HepG2 (cell line): ENCODE measurements at regions not wholly inside any gene's neighbourhood (a gene's known extent, or its start where the extent isn't known, plus 50 kb on each side); places are given as distances from the start of the nearest gene placed in this dataset.

Source experiments
- AGO2 ChIP-seq: fragments of 200-400 bp; formaldehyde crosslinking; optimal IDR thresholded peaks from 2 replicates; pipeline ENCODE3; 2017; ENCODE audit warnings: mild to moderate bottlenecking, low read depth, low read length, moderate library complexity
- ATF4 ChIP-seq, 2 experiments: fragments of 450-650 bp in 1 of 2; sonication (generic) in 1 of 2; formaldehyde crosslinking; IDR thresholded peaks; 2 replicates each; pipeline versions ENCODE4 v1.5.0 to v1.8.0; 2020 to 2022; ENCODE audit warnings: mild to moderate bottlenecking in 1 of 2, missing genetic modification reagents in 1 of 2
- CTCF ChIP-seq: sonication (generic); formaldehyde crosslinking; IDR thresholded peaks from 2 replicates; pipeline ENCODE4 v1.5.0; 2020; ENCODE audit warnings: mild to moderate bottlenecking, missing genetic modification reagents, moderate library complexity
- DMTF1 ChIP-seq: sonication (generic); formaldehyde crosslinking; IDR thresholded peaks from 2 replicates; pipeline ENCODE4 v1.4.0; 2020; ENCODE audit warnings: mild to moderate bottlenecking, missing genetic modification reagents
- FOXK1 ChIP-seq: sonication (generic); formaldehyde crosslinking; IDR thresholded peaks from 2 replicates; pipeline ENCODE4 v1.4.0; 2020; ENCODE audit warnings: low read depth, missing genetic modification reagents, borderline replicate concordance
- MTF1 ChIP-seq: sonication (generic); formaldehyde crosslinking; IDR thresholded peaks from 2 replicates; pipeline ENCODE4 v1.5.0; 2020; ENCODE audit warnings: missing genetic modification reagents
- NFE2L1 ChIP-seq: sonication (generic); formaldehyde crosslinking; IDR thresholded peaks from 2 replicates; pipeline ENCODE4 v1.4.0; 2020; ENCODE audit warnings: missing genetic modification reagents, mild to moderate bottlenecking, borderline replicate concordance
- ZBTB7A ChIP-seq: sonication (generic); formaldehyde crosslinking; IDR thresholded peaks from 2 replicates; pipeline ENCODE4 v1.8.0; 2022; ENCODE audit warnings: mild to moderate bottlenecking, missing genetic modification reagents
- ZFX ChIP-seq: sonication (generic); formaldehyde crosslinking; IDR thresholded peaks from 2 replicates; pipeline ENCODE4 v1.4.0; 2020; ENCODE audit warnings: mild to moderate bottlenecking, low read depth, missing genetic modification reagents, moderate library complexity

- no peak for TF ChIP-seq DMTF1 (CRISPR knock-in tag)
- no peak for TF ChIP-seq AGO2
- TF ChIP-seq NFE2L1, result no peak
- TF ChIP-seq CTCF (CRISPR knock-in tag), result no peak
- TF ChIP-seq ZBTB7A (CRISPR knock-in tag), result no peak
- no peak for TF ChIP-seq MTF1 (CRISPR knock-in tag)
- TF ChIP-seq ZFX, result no peak
- TF ChIP-seq FOXK1 (CRISPR knock-in tag), result no peak
- TF ChIP-seq ATF4 (CRISPR knock-in tag; IDR thresholded peaks at IDR 0.05), result no peak
These were observed 117.0 kb upstream of the ADRA1D start for GRCh38 chr20:4366076-4366475.
